HL-60 (cell line): ENCODE measurements at regions not wholly inside any gene's neighbourhood (a gene's known extent, or its start where the extent isn't known, plus 50 kb on each side); places are given as distances from the start of the nearest gene placed in this dataset.
"Not testable (repeated sequence)": the region's sequence is repeated elsewhere in the genome, so short reads cannot be mapped to it uniquely, and the experiment has no call there.

ENCODE experiments used
- DNase-seq, 2 experiments: peaks; one replicate each; pipeline ENCODE4 v3.0.0-alpha.2; 2010 to 2020; ENCODE audit warnings: low read depth in 1 of 2, low spot score in 1 of 2
- H3K27ac ChIP-seq: fragments of 250-450 bp; sonication (Bioruptor Pico); replicated peaks from 2 replicates; pipeline ENCODE4 v1.5.1; 2020; ENCODE audit warnings: mild to moderate bottlenecking, moderate library complexity
- H3K27me3 ChIP-seq: fragments of 250-450 bp; sonication (Bioruptor Pico); 2 replicates; pipeline ENCODE4 v1.5.1; 2021; ENCODE audit warnings: mild to moderate bottlenecking, moderate library complexity; ENCODE audit not compliant: insufficient read depth, poor library complexity, severe bottlenecking
- H3K4me3 ChIP-seq: replicated peaks from 2 replicates; pipeline ENCODE4 v1.5.1; 2011; ENCODE audit warnings: mild to moderate bottlenecking, control low read depth, low read length; ENCODE audit not compliant: insufficient read depth
- GABPA ChIP-seq: IDR thresholded peaks from 2 replicates; pipeline ENCODE4 v1.6.1; 2012; ENCODE audit warnings: low read depth
- POLR2AphosphoS5 ChIP-seq: IDR thresholded peaks from 2 replicates; pipeline ENCODE4 v1.6.1; 2012; ENCODE audit warnings: low read depth
- SPI1 ChIP-seq: IDR thresholded peaks from 2 replicates; pipeline ENCODE4 v1.6.1; 2012; ENCODE audit warnings: low read depth, mild to moderate bottlenecking, borderline replicate concordance
- TF ChIP-seq, protein P1 (sequence below): IDR thresholded peaks from one replicate; pipeline ENCODE4 v1.5.1; 2011; ENCODE audit warnings: low read length, control low read depth, inconsistent platforms; ENCODE audit not compliant: insufficient read depth
- TF ChIP-seq, protein P2 (sequence below): IDR thresholded peaks from 2 replicates; pipeline ENCODE4 v1.6.1; 2012; ENCODE audit warnings: low read depth; ENCODE audit not compliant: insufficient replicate concordance

DNA sequence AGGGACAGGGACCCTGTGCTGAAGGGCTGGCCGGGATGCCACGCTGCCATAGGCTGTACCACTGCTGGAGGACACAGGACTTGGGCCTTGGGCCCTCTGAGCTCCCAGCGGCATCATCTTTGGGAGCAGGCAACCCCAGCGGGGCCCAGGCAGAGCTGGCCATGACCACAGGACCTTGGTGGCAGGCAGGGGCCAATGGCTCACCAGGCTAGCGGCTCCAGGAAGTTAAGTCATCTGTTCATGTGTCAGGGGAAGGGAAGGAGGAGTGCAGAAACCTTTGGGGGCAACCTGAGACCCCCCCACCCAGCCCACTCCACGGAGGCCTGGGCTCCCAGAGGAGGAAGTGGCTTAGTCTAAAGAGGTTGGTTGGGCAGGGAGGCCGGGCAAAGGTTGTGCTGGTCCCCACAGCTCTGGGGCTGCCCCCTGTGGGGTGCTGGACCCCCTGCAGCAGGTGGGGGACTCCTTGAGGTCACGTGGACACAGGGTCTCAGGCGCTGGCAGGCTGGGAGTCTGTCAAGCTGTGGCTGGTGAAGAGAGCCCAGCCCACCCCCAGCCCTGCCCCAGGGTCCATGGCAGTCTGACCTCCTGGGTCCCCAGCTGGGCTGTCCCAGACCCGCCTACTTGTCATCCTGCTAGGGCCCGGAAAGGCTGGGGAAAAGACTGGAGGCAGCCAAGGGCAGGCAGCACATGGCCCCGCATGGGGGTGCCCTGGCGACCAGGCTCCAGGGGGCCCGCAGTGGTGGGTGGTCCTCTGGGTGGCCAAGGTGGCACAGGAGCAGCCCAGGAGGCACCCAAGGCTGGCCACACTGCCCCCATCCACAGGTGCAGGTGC is 184.3 kb downstream of the IGLL1 start:
- H3K27me3 ChIP-seq: no peaks in the 10 kb centered on the region
- no peak overlapping the region for H3K4me3 ChIP-seq

DNA sequence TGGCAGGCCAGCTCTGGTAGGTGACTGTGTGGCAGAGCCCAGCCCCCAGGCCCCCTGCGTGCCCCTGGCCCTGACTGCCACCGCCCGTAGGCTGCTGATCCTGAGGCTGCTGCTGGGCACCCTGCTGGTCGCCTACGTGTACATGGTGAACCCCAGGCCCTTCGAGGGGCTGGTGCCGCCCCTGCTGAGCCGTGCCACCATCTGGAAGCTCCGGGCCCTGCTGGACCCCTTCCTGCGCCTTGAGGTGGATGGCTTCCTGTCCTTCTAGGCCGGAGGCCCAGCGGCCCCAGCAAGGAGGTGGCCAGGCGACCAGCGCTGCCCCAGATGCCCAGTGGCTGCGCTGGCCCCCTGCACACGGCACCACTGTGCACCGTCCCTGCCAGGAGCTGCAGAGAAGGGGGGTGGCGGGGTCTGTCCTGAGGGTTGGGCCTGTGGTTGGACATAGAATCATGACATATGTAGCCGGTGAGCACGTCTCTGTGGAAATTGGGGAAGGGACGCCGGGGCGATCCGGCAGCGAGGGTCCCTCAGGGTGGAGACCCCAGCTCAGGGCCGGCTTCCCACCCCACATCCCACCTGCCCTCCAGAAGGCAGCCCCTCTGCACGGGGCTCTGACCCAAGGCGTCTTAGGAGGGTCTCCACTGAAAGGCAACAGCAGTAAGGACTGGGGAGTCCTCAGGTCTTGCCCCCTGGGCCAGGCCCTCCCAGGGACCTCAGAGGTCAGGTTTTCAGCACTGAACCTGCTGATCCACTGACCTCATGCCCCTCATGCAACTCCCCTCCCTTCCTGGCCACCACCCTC is 185.4 kb downstream of the IGLL1 start:
- no peak for DNase-seq
- TF ChIP-seq, protein P1, sequence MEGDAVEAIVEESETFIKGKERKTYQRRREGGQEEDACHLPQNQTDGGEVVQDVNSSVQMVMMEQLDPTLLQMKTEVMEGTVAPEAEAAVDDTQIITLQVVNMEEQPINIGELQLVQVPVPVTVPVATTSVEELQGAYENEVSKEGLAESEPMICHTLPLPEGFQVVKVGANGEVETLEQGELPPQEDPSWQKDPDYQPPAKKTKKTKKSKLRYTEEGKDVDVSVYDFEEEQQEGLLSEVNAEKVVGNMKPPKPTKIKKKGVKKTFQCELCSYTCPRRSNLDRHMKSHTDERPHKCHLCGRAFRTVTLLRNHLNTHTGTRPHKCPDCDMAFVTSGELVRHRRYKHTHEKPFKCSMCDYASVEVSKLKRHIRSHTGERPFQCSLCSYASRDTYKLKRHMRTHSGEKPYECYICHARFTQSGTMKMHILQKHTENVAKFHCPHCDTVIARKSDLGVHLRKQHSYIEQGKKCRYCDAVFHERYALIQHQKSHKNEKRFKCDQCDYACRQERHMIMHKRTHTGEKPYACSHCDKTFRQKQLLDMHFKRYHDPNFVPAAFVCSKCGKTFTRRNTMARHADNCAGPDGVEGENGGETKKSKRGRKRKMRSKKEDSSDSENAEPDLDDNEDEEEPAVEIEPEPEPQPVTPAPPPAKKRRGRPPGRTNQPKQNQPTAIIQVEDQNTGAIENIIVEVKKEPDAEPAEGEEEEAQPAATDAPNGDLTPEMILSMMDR: no peak
- TF ChIP-seq, protein P2, sequence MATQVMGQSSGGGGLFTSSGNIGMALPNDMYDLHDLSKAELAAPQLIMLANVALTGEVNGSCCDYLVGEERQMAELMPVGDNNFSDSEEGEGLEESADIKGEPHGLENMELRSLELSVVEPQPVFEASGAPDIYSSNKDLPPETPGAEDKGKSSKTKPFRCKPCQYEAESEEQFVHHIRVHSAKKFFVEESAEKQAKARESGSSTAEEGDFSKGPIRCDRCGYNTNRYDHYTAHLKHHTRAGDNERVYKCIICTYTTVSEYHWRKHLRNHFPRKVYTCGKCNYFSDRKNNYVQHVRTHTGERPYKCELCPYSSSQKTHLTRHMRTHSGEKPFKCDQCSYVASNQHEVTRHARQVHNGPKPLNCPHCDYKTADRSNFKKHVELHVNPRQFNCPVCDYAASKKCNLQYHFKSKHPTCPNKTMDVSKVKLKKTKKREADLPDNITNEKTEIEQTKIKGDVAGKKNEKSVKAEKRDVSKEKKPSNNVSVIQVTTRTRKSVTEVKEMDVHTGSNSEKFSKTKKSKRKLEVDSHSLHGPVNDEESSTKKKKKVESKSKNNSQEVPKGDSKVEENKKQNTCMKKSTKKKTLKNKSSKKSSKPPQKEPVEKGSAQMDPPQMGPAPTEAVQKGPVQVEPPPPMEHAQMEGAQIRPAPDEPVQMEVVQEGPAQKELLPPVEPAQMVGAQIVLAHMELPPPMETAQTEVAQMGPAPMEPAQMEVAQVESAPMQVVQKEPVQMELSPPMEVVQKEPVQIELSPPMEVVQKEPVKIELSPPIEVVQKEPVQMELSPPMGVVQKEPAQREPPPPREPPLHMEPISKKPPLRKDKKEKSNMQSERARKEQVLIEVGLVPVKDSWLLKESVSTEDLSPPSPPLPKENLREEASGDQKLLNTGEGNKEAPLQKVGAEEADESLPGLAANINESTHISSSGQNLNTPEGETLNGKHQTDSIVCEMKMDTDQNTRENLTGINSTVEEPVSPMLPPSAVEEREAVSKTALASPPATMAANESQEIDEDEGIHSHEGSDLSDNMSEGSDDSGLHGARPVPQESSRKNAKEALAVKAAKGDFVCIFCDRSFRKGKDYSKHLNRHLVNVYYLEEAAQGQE: no peak
- TF ChIP-seq POLR2AphosphoS5 (no peak), GABPA (no peak), SPI1 (no peak)
- Histone ChIP-seq H3K27ac (no peak overlapping the region), H3K4me3 (no peak overlapping the region), H3K27me3 (no peaks in the 10 kb centered on the region)

More for the DNA sequence above, 184.3 kb downstream of the IGLL1 start:
- DNase-seq: no peak
- TF ChIP-seq, protein P1: no peak
- TF ChIP-seq SPI1 (no peak), POLR2AphosphoS5 (no peak), GABPA (no peak)
- TF ChIP-seq, protein P2: no peak
- no peak overlapping the region for H3K27ac ChIP-seq

DNA sequence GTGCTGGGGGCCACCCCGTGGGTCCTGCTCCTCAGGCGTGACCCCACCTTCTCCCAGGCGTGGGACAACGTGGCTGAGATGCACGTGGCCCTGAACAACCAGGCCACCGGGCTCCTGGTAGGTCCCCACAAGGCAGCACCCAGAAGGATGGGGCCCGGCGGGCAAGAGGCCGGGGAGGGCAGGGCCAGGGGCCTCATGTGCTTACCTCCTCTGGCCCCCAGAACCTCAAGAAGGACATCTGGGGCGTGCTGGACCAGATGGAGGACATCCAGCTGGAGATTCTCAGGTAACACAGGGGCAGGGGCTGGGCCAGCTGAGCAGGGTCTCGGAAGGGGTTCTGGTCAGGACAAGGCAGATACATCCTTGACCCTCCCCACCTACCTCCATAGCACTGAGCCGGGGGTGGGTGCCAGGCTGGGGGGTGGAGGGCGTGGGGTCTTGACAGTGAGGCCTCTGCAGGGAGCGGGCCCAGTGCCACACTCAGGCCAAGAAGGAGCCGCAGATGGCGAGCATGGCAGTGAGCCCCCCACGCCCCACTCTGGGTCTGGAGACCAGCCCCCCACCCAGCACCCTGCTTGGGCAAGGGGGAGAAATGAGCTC is 186.3 kb downstream of the IGLL1 start:
- Histone ChIP-seq H3K27ac (no peak overlapping the region), H3K4me3 (no peak overlapping the region), H3K27me3 (no peaks in the 10 kb centered on the region)
- DNase-seq: no peak
- no peak for TF ChIP-seq GABPA
- TF ChIP-seq, protein P2: no peak
- TF ChIP-seq, protein P1: no peak
- TF ChIP-seq SPI1: no peak
- TF ChIP-seq POLR2AphosphoS5: no peak

DNA sequence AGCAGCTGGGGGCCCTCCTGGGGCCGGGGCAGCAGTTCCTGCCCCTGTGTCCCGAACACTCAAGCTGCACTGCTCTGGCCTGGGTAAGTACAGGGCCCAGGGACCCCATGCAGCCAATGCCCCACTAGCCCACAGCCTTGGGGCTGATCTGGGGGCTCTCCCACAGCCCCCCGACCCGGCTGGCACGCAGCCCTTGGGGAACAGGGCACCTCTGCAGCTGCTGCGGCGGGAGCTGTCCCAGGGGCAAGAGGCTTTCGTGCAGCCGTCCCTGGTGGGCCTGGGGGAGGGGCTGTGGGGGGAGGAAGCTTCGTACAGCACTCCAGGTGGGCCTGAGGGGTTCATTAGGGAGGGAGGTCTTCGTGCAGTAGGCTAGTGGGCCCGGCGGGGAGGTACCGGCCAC is 186.9 kb downstream of the IGLL1 start:
- not testable (repeated sequence) for H3K27ac ChIP-seq

More for the DNA sequence above, 186.9 kb downstream of the IGLL1 start:
- not testable (repeated sequence) for DNase-seq, H3K4me3 ChIP-seq, H3K27me3 ChIP-seq
